HCT116 (cell line): ENCODE measurements at regions not wholly inside any gene's neighbourhood (a gene's known extent, or its start where the extent isn't known, plus 50 kb on each side); places are given as distances from the start of the nearest gene placed in this dataset.

Experiments
- CEBPB ChIP-seq: IDR thresholded peaks from 2 replicates; pipeline ENCODE4 v1.6.1; 2012; ENCODE audit warnings: low read depth
- POLR2A ChIP-seq: IDR thresholded peaks from 2 replicates; pipeline ENCODE4 v1.7.0; 2011; ENCODE audit warnings: borderline replicate concordance; ENCODE audit not compliant: insufficient read depth, insufficient read length; ENCODE audit errors: extremely low read depth
- POLR2AphosphoS5 ChIP-seq: IDR thresholded peaks from 2 replicates; pipeline ENCODE4 v1.6.1; 2011; ENCODE audit warnings: mild to moderate bottlenecking, low read depth, low read length, moderate library complexity
- YY1 ChIP-seq: IDR thresholded peaks from 2 replicates; pipeline ENCODE4 v1.6.1; 2011; ENCODE audit warnings: low read length, low read depth, moderate library complexity, mild to moderate bottlenecking; ENCODE audit not compliant: insufficient replicate concordance; ENCODE audit errors: extremely low read depth
- ZNF274 ChIP-seq: fragments of 200-500 bp; sonication (Bioruptor generic); IDR thresholded peaks from 2 replicates; pipeline ENCODE4 v1.6.1; 2014; ENCODE audit warnings: mild to moderate bottlenecking, low read depth, low read length, inconsistent platforms
- TF ChIP-seq, protein P1 (sequence below), 3 experiments: fragments of 200-600 bp in 1 of 3; sonication (generic) in 1 of 3; IDR thresholded peaks in 2 of 3; conservative IDR thresholded peaks in 1 of 3; 2 replicates each; pipeline ENCODE4 v1.5.1; 2012 to 2017; ENCODE audit warnings: low read depth in 2 of 3, low read length in 2 of 3, antibody characterized with exemption in 1 of 3, borderline replicate concordance in 1 of 3, control low read depth in 1 of 3, mild to moderate bottlenecking in 1 of 3, mixed read lengths in 1 of 3, mixed run types in 1 of 3, moderate library complexity in 1 of 3; ENCODE audit not compliant: insufficient read depth in 1 of 3

DNA sequence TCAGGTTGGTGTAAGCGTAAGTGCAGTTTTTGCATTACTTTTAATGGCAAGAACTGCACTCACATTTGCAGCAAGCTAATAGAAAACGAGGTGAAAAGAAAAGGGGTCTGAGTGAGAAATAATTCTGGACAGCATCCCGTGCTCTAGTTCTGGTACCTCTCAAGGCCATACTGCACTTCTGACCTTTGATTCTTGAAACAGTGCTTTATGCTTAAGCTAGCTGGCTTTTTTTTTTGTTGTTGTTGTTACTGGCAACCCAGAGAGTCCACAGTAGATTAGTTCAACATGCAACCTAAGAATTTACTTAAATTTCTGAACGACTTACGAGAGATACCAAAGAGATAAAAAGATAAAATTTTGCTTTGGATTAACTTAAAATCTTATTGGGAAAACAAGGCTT, 75.2 kb upstream of the PRKD1 start:
- no peak for TF ChIP-seq CEBPB
- TF ChIP-seq, protein P1, sequence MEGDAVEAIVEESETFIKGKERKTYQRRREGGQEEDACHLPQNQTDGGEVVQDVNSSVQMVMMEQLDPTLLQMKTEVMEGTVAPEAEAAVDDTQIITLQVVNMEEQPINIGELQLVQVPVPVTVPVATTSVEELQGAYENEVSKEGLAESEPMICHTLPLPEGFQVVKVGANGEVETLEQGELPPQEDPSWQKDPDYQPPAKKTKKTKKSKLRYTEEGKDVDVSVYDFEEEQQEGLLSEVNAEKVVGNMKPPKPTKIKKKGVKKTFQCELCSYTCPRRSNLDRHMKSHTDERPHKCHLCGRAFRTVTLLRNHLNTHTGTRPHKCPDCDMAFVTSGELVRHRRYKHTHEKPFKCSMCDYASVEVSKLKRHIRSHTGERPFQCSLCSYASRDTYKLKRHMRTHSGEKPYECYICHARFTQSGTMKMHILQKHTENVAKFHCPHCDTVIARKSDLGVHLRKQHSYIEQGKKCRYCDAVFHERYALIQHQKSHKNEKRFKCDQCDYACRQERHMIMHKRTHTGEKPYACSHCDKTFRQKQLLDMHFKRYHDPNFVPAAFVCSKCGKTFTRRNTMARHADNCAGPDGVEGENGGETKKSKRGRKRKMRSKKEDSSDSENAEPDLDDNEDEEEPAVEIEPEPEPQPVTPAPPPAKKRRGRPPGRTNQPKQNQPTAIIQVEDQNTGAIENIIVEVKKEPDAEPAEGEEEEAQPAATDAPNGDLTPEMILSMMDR (IDR thresholded peaks at IDR 0.05 in 2 of 3, conservative IDR thresholded peaks at IDR 0.05 in 1 of 3; ENCODE audit: borderline replicate concordance in 1 of 3, insufficient read depth in 1 of 3, low read depth in 2 of 3, low read length in 2 of 3) = no peak
- TF ChIP-seq POLR2A = no peak
- TF ChIP-seq ZNF274 = no peak
- no peak for TF ChIP-seq POLR2AphosphoS5
- no peak for TF ChIP-seq YY1
